HL-60 (cell line): ENCODE measurements at regions not wholly inside any gene's neighbourhood (a gene's known extent, or its start where the extent isn't known, plus 50 kb on each side); places are given as distances from the start of the nearest gene placed in this dataset.

ENCODE experiments used
- CTCF ChIP-seq: IDR thresholded peaks from one replicate; pipeline ENCODE4 v1.5.1; 2011; ENCODE audit warnings: low read length, control low read depth, inconsistent platforms; ENCODE audit not compliant: insufficient read depth
- GABPA ChIP-seq: IDR thresholded peaks from 2 replicates; pipeline ENCODE4 v1.6.1; 2012; ENCODE audit warnings: low read depth
- POLR2AphosphoS5 ChIP-seq: IDR thresholded peaks from 2 replicates; pipeline ENCODE4 v1.6.1; 2012; ENCODE audit warnings: low read depth
- REST ChIP-seq: IDR thresholded peaks from 2 replicates; pipeline ENCODE4 v1.6.1; 2012; ENCODE audit warnings: low read depth; ENCODE audit not compliant: insufficient replicate concordance
- SPI1 ChIP-seq: IDR thresholded peaks from 2 replicates; pipeline ENCODE4 v1.6.1; 2012; ENCODE audit warnings: low read depth, mild to moderate bottlenecking, borderline replicate concordance

- TF ChIP-seq CTCF (no peak), REST (no peak), GABPA (no peak), POLR2AphosphoS5 (no peak), SPI1 (no peak)
These were observed 297.2 kb downstream of the AJAP1 start for GRCh38 chr1:4951601-4952000.
